WI38 (cell line): ENCODE measurements at regions not wholly inside any gene's neighbourhood (a gene's known extent, or its start where the extent isn't known, plus 50 kb on each side); places are given as distances from the start of the nearest gene placed in this dataset.
"Not testable (repeated sequence)": the region's sequence is repeated elsewhere in the genome, so short reads cannot be mapped to it uniquely, and the experiment has no call there.

Source experiments
- H3K4me3 ChIP-seq: 2 replicates; pipeline ENCODE4 v1.5.1; 2011; ENCODE audit warnings: low read depth, mild to moderate bottlenecking, control low read depth, low read length
- CTCF ChIP-seq: IDR thresholded peaks from 2 replicates; pipeline ENCODE4 v1.5.1; 2012; ENCODE audit warnings: low read depth, mild to moderate bottlenecking, control low read depth, low read length

- H3K4me3 ChIP-seq = no peak overlapping the region
- TF ChIP-seq CTCF = no peak
These were observed 120.5 kb upstream of the SULF2 start for GRCh38 chr20:47905628-47906347.

- not testable (repeated sequence) for H3K4me3 ChIP-seq
These were observed 117.7 kb upstream of the SULF2 start for GRCh38 chr20:47903009-47903408.

GRCh38 chr20:47899313-47899712 lies 114.0 kb upstream of the SULF2 start:
- H3K4me3 ChIP-seq = not testable (repeated sequence)

GRCh38 chr20:47897461-47897860 lies 112.2 kb upstream of the SULF2 start:
- no peak for TF ChIP-seq CTCF
- H3K4me3 ChIP-seq = no peak overlapping the region

- not testable (repeated sequence) for H3K4me3 ChIP-seq
These were observed 107.4 kb upstream of the SULF2 start for GRCh38 chr20:47892681-47893080.

DNA sequence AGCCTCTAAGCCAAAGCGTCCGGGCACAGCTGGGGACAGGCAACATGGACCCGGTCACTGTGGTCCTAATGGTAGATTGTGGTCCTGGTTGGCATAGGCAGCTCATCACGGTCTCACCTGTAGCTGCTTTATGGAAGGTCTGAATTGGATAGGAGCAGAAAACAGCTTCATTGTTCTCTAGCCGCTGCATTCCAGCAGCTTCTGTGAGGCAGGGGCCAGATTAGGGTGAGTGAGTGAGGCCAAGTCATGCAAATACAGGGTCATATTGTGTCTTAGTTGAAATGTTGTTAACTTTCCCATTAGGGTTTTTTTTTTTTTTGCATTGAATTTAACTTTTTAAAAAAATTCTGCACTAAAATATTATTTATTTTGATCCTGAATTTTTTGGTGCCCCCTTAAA lies 105.4 kb upstream of the SULF2 start:
- not testable (repeated sequence) for H3K4me3 ChIP-seq

DNA sequence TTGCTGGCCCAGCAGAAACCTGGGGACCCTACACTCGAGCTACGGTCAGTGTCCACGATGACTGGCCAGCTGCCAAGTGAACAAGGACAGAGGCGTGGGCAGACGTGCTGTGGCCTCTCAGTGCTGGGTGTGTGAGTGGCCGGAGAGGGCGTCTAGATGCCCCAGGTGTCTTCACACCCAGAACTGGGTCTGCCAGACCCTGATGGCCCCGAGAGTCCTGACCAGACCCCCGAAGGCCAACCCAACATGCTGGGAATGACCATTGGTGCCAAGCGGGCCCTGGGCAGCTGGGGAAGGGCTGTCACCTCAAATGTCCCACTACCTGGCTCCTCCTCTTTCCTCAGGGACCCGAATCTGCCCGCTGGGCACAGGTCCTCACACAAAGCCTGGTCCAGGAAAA lies 104.5 kb upstream of the SULF2 start:
- H3K4me3 ChIP-seq = not testable (repeated sequence)

- TF ChIP-seq CTCF = no peak
- H3K4me3 ChIP-seq = no peak overlapping the region
These were observed 103.1 kb upstream of the SULF2 start for GRCh38 chr20:47888351-47888750.

GRCh38 chr20:47887477-47888080 lies 102.3 kb upstream of the SULF2 start:
- TF ChIP-seq CTCF = no peak

GRCh38 chr20:47887064-47887463 lies 101.8 kb upstream of the SULF2 start:
- no peak for TF ChIP-seq CTCF
- no peak overlapping the region for H3K4me3 ChIP-seq

More at GRCh38 chr20:47887477-47888080, 102.3 kb upstream of the SULF2 start:
- H3K4me3 ChIP-seq = no peak overlapping the region
